NB4 (cell line): ENCODE measurements at regions not wholly inside any gene's neighbourhood (a gene's known extent, or its start where the extent isn't known, plus 50 kb on each side); places are given as distances from the start of the nearest gene placed in this dataset.

Experiments used
- MAX ChIP-seq: IDR thresholded peaks from 2 replicates; pipeline ENCODE4 v1.6.1; 2011; ENCODE audit warnings: low read depth, low read length
- POLR2A ChIP-seq: IDR thresholded peaks from 2 replicates; pipeline ENCODE4 v1.6.1; 2011; ENCODE audit warnings: mild to moderate bottlenecking; ENCODE audit not compliant: insufficient read length; ENCODE audit errors: extremely low read depth

GRCh38 chr10:1903982-1904381 is 166.7 kb upstream of the ADARB2 start:
- no peak for TF ChIP-seq POLR2A
- no peak for TF ChIP-seq MAX
